Uterus (tissue), 3 donors: ENCODE measurements at regions not wholly inside any gene's neighbourhood (a gene's known extent, or its start where the extent isn't known, plus 50 kb on each side); places are given as distances from the start of the nearest gene placed in this dataset.

Source experiments
- DNase-seq, 2 donors: peaks; one replicate each; pipeline ENCODE4 v3.0.0-alpha.2; 2019 to 2020
- H3K27ac ChIP-seq, 2 donors: fragments of 200-600 bp; sonication (generic); 1 replicate in 1 of 2; 2 replicates in 1 of 2; pipeline ENCODE4 v1.5.1; 2016 to 2018
- H3K27me3 ChIP-seq, 2 donors: fragments of 200-600 bp; sonication (generic); one replicate each; pipeline ENCODE4 v1.5.1; 2018 to 2019; ENCODE audit warnings: control low read depth in 1 of 2
- H3K36me3 ChIP-seq, 2 donors: fragments of 200-600 bp; sonication (generic); one replicate each; pipeline ENCODE4 v1.5.1; 2019; ENCODE audit warnings: control low read depth in 1 of 2
- H3K4me1 ChIP-seq, 2 donors: fragments of 200-600 bp; sonication (generic); one replicate each; pipeline ENCODE4 v1.5.1; 2018 to 2019; ENCODE audit warnings: control low read depth in 1 of 2
- H3K4me3 ChIP-seq, 2 donors: fragments of 200-600 bp; sonication (generic); 1 replicate in 1 of 2; 2 replicates in 1 of 2; pipeline ENCODE4 v1.5.1; 2018 to 2019; ENCODE audit warnings: mild to moderate bottlenecking in 1 of 2
- H3K9me3 ChIP-seq, 2 donors: fragments of 200-600 bp; sonication (generic); one replicate each; pipeline ENCODE4 v1.5.1; 2019; ENCODE audit warnings: control low read depth in 1 of 2
- CTCF ChIP-seq, 4 experiments: fragments of 200-600 bp in 2 of 4; fragments of 450-650 bp in 2 of 4; sonication (generic) in 2 of 4; IDR thresholded peaks; one replicate each; pipeline ENCODE4 v1.5.1; 2016 to 2019; ENCODE audit warnings: antibody characterized with exemption in 4 of 4, mild to moderate bottlenecking in 2 of 4, moderate library complexity in 1 of 4
- POLR2A ChIP-seq, 2 donors: fragments of 450-650 bp; IDR thresholded peaks; one replicate each; pipeline ENCODE4 v1.6.1; 2016; ENCODE audit warnings: antibody characterized with exemption in 2 of 2, mild to moderate bottlenecking in 1 of 2, moderate library complexity in 1 of 2
- intact Hi-C: fragments of 100-400 bp; cut with DNase I; formaldehyde crosslinking; loops from one replicate; pipeline ENCODE4 v1.15.1; 2023; ENCODE audit warnings: low total_unique reads
- donor health status: DM: yes; HTN: yes; CAD: no.

GRCh38 chr16:22624038-22624799, 113.5 kb downstream of the NPIPB5 start:
- intact Hi-C loops, result no loop called here
- Histone ChIP-seq H3K36me3 (no peaks in the 10 kb centered on the region), H3K4me1 (no peaks in the 10 kb centered on the region), H3K9me3 (no peaks in the 10 kb centered on the region), H3K27ac (no peak overlapping the region), H3K4me3 (no peak overlapping the region), H3K27me3 (no peaks in the 10 kb centered on the region)
- TF ChIP-seq CTCF (IDR thresholded peaks at IDR 0.05), result no peak
- TF ChIP-seq POLR2A (IDR thresholded peaks at IDR 0.05), result no peak
- no peak for DNase-seq

- intact Hi-C loops, result no loop called here
- no peaks in the 10 kb centered on the region for H3K9me3 ChIP-seq
- H3K4me3 ChIP-seq, result no peak overlapping the region
- no peak overlapping the region for H3K27ac ChIP-seq
- no peaks in the 10 kb centered on the region for H3K36me3 ChIP-seq
- no peaks in the 10 kb centered on the region for H3K27me3 ChIP-seq
- H3K4me1 ChIP-seq, result no peaks in the 10 kb centered on the region
- TF ChIP-seq POLR2A (IDR thresholded peaks at IDR 0.05) (no peak), CTCF (IDR thresholded peaks at IDR 0.05) (no peak)
- no peak for DNase-seq
These were observed 114.3 kb downstream of the NPIPB5 start for GRCh38 chr16:22624800-22625533.

GRCh38 chr16:22625967-22626366, 115.3 kb downstream of the NPIPB5 start:
- TF ChIP-seq CTCF (IDR thresholded peaks at IDR 0.05) (no peak), POLR2A (IDR thresholded peaks at IDR 0.05) (no peak)
- no peak overlapping the region for H3K27ac ChIP-seq
- H3K4me1 ChIP-seq, result no peaks in the 10 kb centered on the region
- no peak for DNase-seq
- intact Hi-C loops, result no loop called here
- H3K36me3 ChIP-seq, result no peaks in the 10 kb centered on the region
- no peaks in the 10 kb centered on the region for H3K27me3 ChIP-seq
- H3K4me3 ChIP-seq, result no peak overlapping the region
- no peaks in the 10 kb centered on the region for H3K9me3 ChIP-seq

GRCh38 chr16:22627043-22627442, 116.4 kb downstream of the NPIPB5 start:
- Histone ChIP-seq H3K27ac (no peak overlapping the region), H3K4me1 (no peaks in the 10 kb centered on the region), H3K4me3 (no peak overlapping the region), H3K27me3 (no peaks in the 10 kb centered on the region), H3K9me3 (no peaks in the 10 kb centered on the region), H3K36me3 (no peaks in the 10 kb centered on the region)
- no peak for DNase-seq
- intact Hi-C loops, result no loop called here
- TF ChIP-seq CTCF (IDR thresholded peaks at IDR 0.05), result no peak
- no peak for TF ChIP-seq POLR2A (IDR thresholded peaks at IDR 0.05)

GRCh38 chr16:22628994-22629393, 118.3 kb downstream of the NPIPB5 start:
- Histone ChIP-seq H3K9me3 (no peaks in the 10 kb centered on the region), H3K27ac (no peak overlapping the region), H3K27me3 (no peaks in the 10 kb centered on the region), H3K36me3 (no peaks in the 10 kb centered on the region), H3K4me3 (no peak overlapping the region), H3K4me1 (no peaks in the 10 kb centered on the region)
- DNase-seq, result no peak
- intact Hi-C loops, result no loop called here
- no peak for TF ChIP-seq POLR2A (IDR thresholded peaks at IDR 0.05)
- no peak for TF ChIP-seq CTCF (IDR thresholded peaks at IDR 0.05)
